HG03521 (cell line): ENCODE measurements at regions not wholly inside any gene's neighbourhood (a gene's known extent, or its start where the extent isn't known, plus 50 kb on each side); places are given as distances from the start of the nearest gene placed in this dataset.
"Not testable (repeated sequence)": the region's sequence is repeated elsewhere in the genome, so short reads cannot be mapped to it uniquely, and the experiment has no call there.

Experiments used
- ATAC-seq: cut with Tn5 transposase; IDR thresholded peaks from one replicate; pipeline ENCODE4 v1.9.1; 2021; ENCODE audit warnings: mild to moderate bottlenecking, moderate library complexity; ENCODE audit not compliant: unreplicated experiment

- ATAC-seq: no peak
Measured at GRCh38 chr5:105685884-105686283, 1984.9 kb downstream of the EFNA5 start.

- ATAC-seq: no peak
Measured at GRCh38 chr5:105684799-105685198, 1985.9 kb downstream of the EFNA5 start.

GRCh38 chr5:105680858-105681475 lies 1989.8 kb downstream of the EFNA5 start:
- no peak for ATAC-seq

GRCh38 chr5:105677291-105677690 lies 1993.4 kb downstream of the EFNA5 start:
- no peak for ATAC-seq

GRCh38 chr5:105670596-105670995 lies 2000.1 kb downstream of the EFNA5 start:
- no peak for ATAC-seq

- no peak for ATAC-seq
Measured at GRCh38 chr5:105663671-105664070, 2007.1 kb downstream of the EFNA5 start.

- ATAC-seq: no peak
Measured at GRCh38 chr5:105659396-105659795, 2011.3 kb downstream of the EFNA5 start.

- no peak for ATAC-seq
Measured at GRCh38 chr5:105640328-105640727, 2030.4 kb downstream of the EFNA5 start.

- ATAC-seq: no peak
Measured at GRCh38 chr5:105639511-105639910, 2031.2 kb downstream of the EFNA5 start.

GRCh38 chr5:105639068-105639467 lies 2031.7 kb downstream of the EFNA5 start:
- no peak for ATAC-seq

- ATAC-seq: no peak
Measured at GRCh38 chr5:105638437-105638836, 2032.3 kb downstream of the EFNA5 start.

- no peak for ATAC-seq
Measured at GRCh38 chr5:105632043-105632442, 2038.7 kb downstream of the EFNA5 start.

GRCh38 chr5:105630803-105631202 lies 2039.9 kb downstream of the EFNA5 start:
- ATAC-seq: no peak

GRCh38 chr5:105619725-105620124 lies 2051.0 kb downstream of the EFNA5 start:
- no peak for ATAC-seq

GRCh38 chr5:105617436-105618215 lies 2053.1 kb downstream of the EFNA5 start:
- ATAC-seq: no peak

- ATAC-seq: no peak
Measured at GRCh38 chr5:105616599-105616998, 2054.0 kb upstream of the NUDT12 start.

- not testable (repeated sequence) for ATAC-seq
Measured at GRCh38 chr5:105602406-105602805, 2039.8 kb upstream of the NUDT12 start.

GRCh38 chr5:105593011-105593760 lies 2030.6 kb upstream of the NUDT12 start:
- ATAC-seq: no peak

- ATAC-seq: no peak
Measured at GRCh38 chr5:105587963-105588662, 2025.5 kb upstream of the NUDT12 start.

- ATAC-seq: no peak
Measured at GRCh38 chr5:105581988-105582690, 2019.5 kb upstream of the NUDT12 start.

GRCh38 chr5:105573575-105573974 lies 2011.0 kb upstream of the NUDT12 start:
- no peak for ATAC-seq
